Stimulated activated CD4-positive, alpha-beta T cell treated with anti-CD3 and anti-CD28 coated beads, Interleukin-12 subunit alpha, Interleukin-12 subunit beta, amount 100 ng/mL, for 4 hours (primary cell): ENCODE measurements at regions not wholly inside any gene's neighbourhood (a gene's known extent, or its start where the extent isn't known, plus 50 kb on each side); places are given as distances from the start of the nearest gene placed in this dataset.
"Not testable (repeated sequence)": the region's sequence is repeated elsewhere in the genome, so short reads cannot be mapped to it uniquely, and the experiment has no call there.

Experiments
- DNase-seq: peaks from one replicate; pipeline ENCODE4 v3.0.0-alpha.2; 2020

GRCh38 chr5:90051756-90052155 is 357.8 kb downstream of the CETN3 start:
- no peak for DNase-seq

- no peak for DNase-seq
Measured at GRCh38 chr5:90050103-90050502, 359.5 kb downstream of the CETN3 start.

GRCh38 chr5:90047113-90047512 is 362.4 kb downstream of the CETN3 start:
- no peak for DNase-seq

GRCh38 chr5:90040082-90040481 is 369.5 kb downstream of the CETN3 start:
- DNase-seq: not testable (repeated sequence)

- DNase-seq: no peak
Measured at GRCh38 chr5:90037646-90038045, 371.9 kb downstream of the CETN3 start.

GRCh38 chr5:90022711-90023053 is 386.9 kb downstream of the CETN3 start:
- no peak for DNase-seq

GRCh38 chr5:90022002-90022710 is 387.4 kb downstream of the CETN3 start:
- no peak for DNase-seq

- DNase-seq: no peak
Measured at GRCh38 chr5:90020575-90021538, 388.7 kb downstream of the CETN3 start.

GRCh38 chr5:90017239-90017638 is 392.3 kb downstream of the CETN3 start:
- no peak for DNase-seq

- DNase-seq: no peak
Measured at GRCh38 chr5:90015584-90016018, 394.0 kb downstream of the CETN3 start.

- no peak for DNase-seq
Measured at GRCh38 chr5:90014420-90014819, 395.1 kb downstream of the CETN3 start.

- no peak for DNase-seq
Measured at GRCh38 chr5:90000351-90000750, 409.2 kb downstream of the CETN3 start.

GRCh38 chr5:89998519-89999305 is 410.8 kb downstream of the CETN3 start:
- no peak for DNase-seq

- DNase-seq: no peak
Measured at GRCh38 chr5:89996890-89997289, 412.7 kb downstream of the CETN3 start.

- no peak for DNase-seq
Measured at GRCh38 chr5:89996335-89996734, 413.2 kb downstream of the CETN3 start.

GRCh38 chr5:89994266-89994665 is 415.3 kb downstream of the CETN3 start:
- no peak for DNase-seq

GRCh38 chr5:89992201-89992600 is 417.4 kb downstream of the CETN3 start:
- DNase-seq: no peak

GRCh38 chr5:89991592-89991991 is 418.0 kb downstream of the CETN3 start:
- no peak for DNase-seq

- DNase-seq: no peak
Measured at GRCh38 chr5:89989776-89990175, 419.8 kb downstream of the CETN3 start.

- no peak for DNase-seq
Measured at GRCh38 chr5:89988998-89989655, 420.4 kb downstream of the CETN3 start.

GRCh38 chr5:89988129-89988810 is 421.3 kb downstream of the CETN3 start:
- DNase-seq: no peak

GRCh38 chr5:89983216-89983615 is 426.3 kb downstream of the CETN3 start:
- DNase-seq: no peak
